ENCODE measurements at regions not wholly inside any gene's neighbourhood (a gene's known extent, or its start where the extent isn't known, plus 50 kb on each side); places are given as distances from the start of the nearest gene placed in this dataset.

DNA sequence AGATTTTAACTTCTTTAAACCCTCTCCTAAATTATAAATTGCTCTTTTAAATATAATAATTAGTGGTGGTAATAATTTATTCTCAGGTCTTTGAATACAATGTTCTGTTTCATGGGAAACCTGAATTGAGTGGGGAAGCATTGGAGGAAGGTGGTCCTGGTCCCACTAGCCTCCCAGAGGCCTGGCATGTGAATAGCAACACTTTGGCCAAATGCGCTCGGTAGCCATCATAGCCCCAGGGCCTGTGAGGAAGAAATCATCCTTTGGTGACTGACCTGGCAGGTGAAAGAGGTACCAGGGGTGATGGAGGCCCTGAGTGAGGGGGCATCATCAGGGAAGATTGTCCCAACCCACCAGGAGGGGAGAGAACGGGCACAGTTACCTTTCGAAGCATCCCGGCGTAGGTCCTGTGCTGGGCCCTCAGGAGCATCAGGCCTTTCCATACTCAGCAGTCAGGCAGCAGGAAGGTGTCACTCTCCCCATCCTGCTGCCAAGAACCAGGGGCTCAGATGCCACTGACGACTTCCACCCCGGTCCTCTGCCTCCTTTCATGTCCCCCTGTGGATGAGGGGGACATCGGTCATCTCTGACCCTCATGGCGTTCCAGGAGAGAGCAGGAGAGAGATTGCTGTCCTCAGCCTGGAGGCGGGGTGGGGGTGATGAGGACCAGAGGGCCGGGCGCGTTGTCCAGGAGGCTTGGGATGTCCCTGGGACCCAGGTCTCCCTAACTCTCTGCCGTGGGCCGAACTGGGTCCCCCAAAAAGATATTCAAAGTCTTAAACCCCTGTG, 78.6 kb upstream of the HPCAL1 start:
- no peak for DNase-seq (ENCODE audit: low read depth)
- no peak for TF ChIP-seq MYC (IDR thresholded peaks at IDR 0.05; ENCODE audit: low read depth, low read length)
- no peak for TF ChIP-seq POLR2A (IDR thresholded peaks at IDR 0.05; ENCODE audit: extremely low read depth, insufficient read length)
- TF ChIP-seq, protein P1, sequence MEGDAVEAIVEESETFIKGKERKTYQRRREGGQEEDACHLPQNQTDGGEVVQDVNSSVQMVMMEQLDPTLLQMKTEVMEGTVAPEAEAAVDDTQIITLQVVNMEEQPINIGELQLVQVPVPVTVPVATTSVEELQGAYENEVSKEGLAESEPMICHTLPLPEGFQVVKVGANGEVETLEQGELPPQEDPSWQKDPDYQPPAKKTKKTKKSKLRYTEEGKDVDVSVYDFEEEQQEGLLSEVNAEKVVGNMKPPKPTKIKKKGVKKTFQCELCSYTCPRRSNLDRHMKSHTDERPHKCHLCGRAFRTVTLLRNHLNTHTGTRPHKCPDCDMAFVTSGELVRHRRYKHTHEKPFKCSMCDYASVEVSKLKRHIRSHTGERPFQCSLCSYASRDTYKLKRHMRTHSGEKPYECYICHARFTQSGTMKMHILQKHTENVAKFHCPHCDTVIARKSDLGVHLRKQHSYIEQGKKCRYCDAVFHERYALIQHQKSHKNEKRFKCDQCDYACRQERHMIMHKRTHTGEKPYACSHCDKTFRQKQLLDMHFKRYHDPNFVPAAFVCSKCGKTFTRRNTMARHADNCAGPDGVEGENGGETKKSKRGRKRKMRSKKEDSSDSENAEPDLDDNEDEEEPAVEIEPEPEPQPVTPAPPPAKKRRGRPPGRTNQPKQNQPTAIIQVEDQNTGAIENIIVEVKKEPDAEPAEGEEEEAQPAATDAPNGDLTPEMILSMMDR (IDR thresholded peaks at IDR 0.05; ENCODE audit: low read depth, low read length) = no peak
- no peak for TF ChIP-seq MAX (IDR thresholded peaks at IDR 0.05; ENCODE audit: low read depth, low read length)
- no peak overlapping the region for H3K4me3 ChIP-seq (ENCODE audit: low read depth, low read length)

- TF ChIP-seq POLR2A (IDR thresholded peaks at IDR 0.05; ENCODE audit: extremely low read depth, insufficient read length) (no peak), MAX (IDR thresholded peaks at IDR 0.05; ENCODE audit: low read depth, low read length) (no peak), MYC (IDR thresholded peaks at IDR 0.05; ENCODE audit: low read depth, low read length) (no peak)
- TF ChIP-seq, protein P1 (IDR thresholded peaks at IDR 0.05; ENCODE audit: low read depth, low read length) = no peak
- no peak for DNase-seq (ENCODE audit: low read depth)
- no peak overlapping the region for H3K4me3 ChIP-seq (ENCODE audit: low read depth, low read length)
These were observed 78.0 kb upstream of the HPCAL1 start for GRCh38 chr2:10224734-10225133.

- no peak for DNase-seq (ENCODE audit: low read depth)
- H3K4me3 ChIP-seq (ENCODE audit: low read depth, low read length) = no peak overlapping the region
- TF ChIP-seq, protein P1 (IDR thresholded peaks at IDR 0.05; ENCODE audit: low read depth, low read length) = no peak
- TF ChIP-seq POLR2A (IDR thresholded peaks at IDR 0.05; ENCODE audit: extremely low read depth, insufficient read length) (no peak), MAX (IDR thresholded peaks at IDR 0.05; ENCODE audit: low read depth, low read length) (no peak), MYC (IDR thresholded peaks at IDR 0.05; ENCODE audit: low read depth, low read length) (no peak)
These were observed 77.2 kb upstream of the HPCAL1 start for GRCh38 chr2:10225291-10226037.

GRCh38 chr2:10226038-10226724, 76.5 kb upstream of the HPCAL1 start:
- H3K4me3 ChIP-seq (ENCODE audit: low read depth, low read length) = no peak overlapping the region

GRCh38 chr2:10228611-10229365, 73.9 kb upstream of the HPCAL1 start:
- no peak overlapping the region for H3K4me3 ChIP-seq (ENCODE audit: low read depth, low read length)
- no peak for DNase-seq (ENCODE audit: low read depth)
- TF ChIP-seq, protein P1 (IDR thresholded peaks at IDR 0.05; ENCODE audit: low read depth, low read length) = no peak
- TF ChIP-seq MAX (IDR thresholded peaks at IDR 0.05; ENCODE audit: low read depth, low read length) (no peak), MYC (IDR thresholded peaks at IDR 0.05; ENCODE audit: low read depth, low read length) (no peak), POLR2A (IDR thresholded peaks at IDR 0.05; ENCODE audit: extremely low read depth, insufficient read length) (no peak)

More at GRCh38 chr2:10226038-10226724, 76.5 kb upstream of the HPCAL1 start:
- DNase-seq (ENCODE audit: low read depth) = no peak
- no peak for TF ChIP-seq MYC (IDR thresholded peaks at IDR 0.05; ENCODE audit: low read depth, low read length)
- no peak for TF ChIP-seq POLR2A (IDR thresholded peaks at IDR 0.05; ENCODE audit: extremely low read depth, insufficient read length)
- TF ChIP-seq MAX (IDR thresholded peaks at IDR 0.05; ENCODE audit: low read depth, low read length) = no peak
